GM21717 (cell line): ENCODE measurements at regions not wholly inside any gene's neighbourhood (a gene's known extent, or its start where the extent isn't known, plus 50 kb on each side); places are given as distances from the start of the nearest gene placed in this dataset.

ENCODE experiments used
- ATAC-seq: cut with Tn5 transposase; IDR thresholded peaks from one replicate; pipeline ENCODE4 v1.9.1; 2021; ENCODE audit warnings: mild to moderate bottlenecking, moderate library complexity; ENCODE audit not compliant: unreplicated experiment

DNA sequence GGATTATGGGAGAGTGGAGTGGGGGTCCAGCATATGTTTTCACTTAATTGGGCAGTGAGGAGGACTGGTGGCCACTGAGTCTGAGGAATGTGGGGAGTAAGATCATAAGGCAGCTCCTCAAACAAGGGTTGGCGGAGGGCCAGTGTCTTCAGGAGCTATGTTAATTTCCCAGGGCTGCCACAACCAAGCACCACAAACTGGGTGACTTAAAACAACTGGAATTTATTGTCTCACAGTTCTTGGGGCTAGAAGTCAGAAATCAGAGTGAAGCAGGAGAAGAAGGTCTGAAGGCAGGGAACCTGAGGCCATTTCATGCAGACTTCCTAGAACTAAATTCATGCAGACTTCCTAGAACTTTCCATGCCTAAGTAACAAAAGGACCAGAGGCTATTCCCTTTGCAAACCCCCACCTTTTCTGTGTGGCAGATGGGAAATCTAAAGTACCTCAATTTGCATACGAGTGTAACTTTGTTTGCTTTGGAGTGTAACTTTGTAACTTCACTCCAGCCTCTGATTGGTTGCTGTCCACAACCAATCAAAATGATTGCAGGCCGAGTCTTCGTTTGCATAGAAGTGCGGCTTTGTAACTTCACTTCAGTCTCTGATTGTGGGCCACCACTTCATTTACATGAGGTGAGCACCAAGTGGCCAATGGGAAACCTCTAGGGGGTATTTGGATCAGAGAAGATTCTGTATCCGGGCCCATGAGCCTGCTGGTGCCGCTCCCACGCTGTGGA, 50.5 kb upstream of the ZBED5 start:
- no peak for ATAC-seq
